Neural cell (in vitro differentiated cells): ENCODE measurements at regions not wholly inside any gene's neighbourhood (a gene's known extent, or its start where the extent isn't known, plus 50 kb on each side); places are given as distances from the start of the nearest gene placed in this dataset.

Source experiments
- H2AFZ ChIP-seq: fragments of 200-600, 300-800 bp; sonication (generic), shearing (Covaris generic); 2 replicates; pipeline ENCODE4 v1.6.0; 2014; ENCODE audit warnings: low read depth, mild to moderate bottlenecking, antibody characterized with exemption, low read length, moderate library complexity
- H3F3A ChIP-seq: fragments of 200-600 bp; shearing (Covaris generic); 2 replicates; pipeline ENCODE4 v1.6.1; 2016; ENCODE audit warnings: mild to moderate bottlenecking, moderate library complexity, mixed read lengths, antibody characterized with exemption, low read length; ENCODE audit not compliant: insufficient read depth, poor library complexity, severe bottlenecking
- H3K27ac ChIP-seq: fragments of 200-600, 300-800 bp; sonication (generic), shearing (Covaris generic); 2 replicates; pipeline ENCODE4 v1.5.1; 2014; ENCODE audit warnings: mild to moderate bottlenecking, low read length, moderate library complexity
- H3K27me3 ChIP-seq: fragments of 300-800, 200-600 bp; sonication (generic), shearing (Covaris generic); 2 replicates; pipeline ENCODE4 v1.6.0; 2014; ENCODE audit warnings: mild to moderate bottlenecking, low read depth, low read length, moderate library complexity; ENCODE audit not compliant: insufficient read depth
- H3K36me3 ChIP-seq: fragments of 300-800, 200-600 bp; sonication (generic), shearing (Covaris generic); 2 replicates; pipeline ENCODE4 v1.5.1; 2014; ENCODE audit warnings: mild to moderate bottlenecking, antibody characterized with exemption, low read length, moderate library complexity; ENCODE audit not compliant: insufficient read depth
- H3K4me2 ChIP-seq: fragments of 300-800, 200-600 bp; sonication (generic), shearing (Covaris generic); 2 replicates; pipeline ENCODE4 v1.6.0; 2014; ENCODE audit warnings: mild to moderate bottlenecking, low read length
- H3K4me3 ChIP-seq: fragments of 300-800, 200-600 bp; sonication (generic), shearing (Covaris generic); 2 replicates; pipeline ENCODE4 v1.5.1; 2014; ENCODE audit warnings: mild to moderate bottlenecking, low read length, moderate library complexity
- H3K79me2 ChIP-seq: fragments of 200-600 bp; shearing (Covaris generic); replicated peaks from 2 replicates; pipeline ENCODE4 v1.6.0; 2014; ENCODE audit warnings: mild to moderate bottlenecking, low read length, moderate library complexity; ENCODE audit not compliant: insufficient read depth
- H3K9ac ChIP-seq: fragments of 300-800, 200-600 bp; sonication (generic), shearing (Covaris generic); 2 replicates; pipeline ENCODE4 v1.6.1; 2016; ENCODE audit warnings: mild to moderate bottlenecking, low read length, mixed read lengths
- H3K9me2 ChIP-seq: fragments of 200-600 bp; shearing (Covaris generic); 2 replicates; pipeline ENCODE4 v1.6.1; 2016; ENCODE audit warnings: mild to moderate bottlenecking, low read length, mixed read lengths; ENCODE audit not compliant: insufficient read depth
- H3K9me3 ChIP-seq: fragments of 200-600, 300-800 bp; sonication (generic), shearing (Covaris generic); 2 replicates; pipeline ENCODE4 v1.6.1; 2016; ENCODE audit warnings: mild to moderate bottlenecking, mixed run types, low read length, moderate library complexity, mixed read lengths
- H4K20me1 ChIP-seq: fragments of 200-600 bp; shearing (Covaris generic); 2 replicates; pipeline ENCODE4 v1.6.1; 2016; ENCODE audit warnings: mild to moderate bottlenecking, mixed run types; ENCODE audit not compliant: insufficient read depth
- EP300 ChIP-seq: fragments of 450-650 bp; conservative IDR thresholded peaks from 2 replicates; pipeline ENCODE4 v1.6.1; 2014; ENCODE audit warnings: antibody characterized with exemption, mild to moderate bottlenecking, moderate library complexity; ENCODE audit not compliant: poor library complexity, severe bottlenecking
- EZH2 ChIP-seq: fragments of 200-600, 300-800 bp; shearing (Covaris generic), sonication (generic); IDR thresholded peaks from 2 replicates; pipeline ENCODE4 v1.6.1; 2014; ENCODE audit warnings: antibody characterized with exemption, low read length, borderline replicate concordance, mild to moderate bottlenecking; ENCODE audit not compliant: insufficient read depth, poor library complexity, severe bottlenecking
- MXI1 ChIP-seq: fragments of 450-650 bp; conservative IDR thresholded peaks from 2 replicates; pipeline ENCODE4 v1.6.1; 2014; ENCODE audit warnings: antibody characterized with exemption, mild to moderate bottlenecking; ENCODE audit not compliant: poor library complexity, severe bottlenecking
- POLR2AphosphoS5 ChIP-seq: IDR thresholded peaks from 2 replicates; pipeline ENCODE4 v1.6.1; 2012
- RAD21 ChIP-seq: fragments of 450-650 bp; conservative IDR thresholded peaks from 2 replicates; pipeline ENCODE4 v1.6.1; 2014; ENCODE audit warnings: antibody characterized with exemption, mild to moderate bottlenecking, moderate library complexity
- REST ChIP-seq: IDR thresholded peaks from 2 replicates; pipeline ENCODE4 v1.6.1; 2012; ENCODE audit warnings: borderline replicate concordance
- SMC3 ChIP-seq: fragments of 450-650 bp; conservative IDR thresholded peaks from 2 replicates; pipeline ENCODE4 v1.6.1; 2014; ENCODE audit warnings: antibody characterized with exemption, mild to moderate bottlenecking, moderate library complexity; ENCODE audit not compliant: poor library complexity
- TAF1 ChIP-seq: IDR thresholded peaks from 2 replicates; pipeline ENCODE4 v1.6.1; 2012; ENCODE audit warnings: low read depth
- TF ChIP-seq, protein P1 (sequence below): fragments of 450-650 bp; IDR thresholded peaks from 2 replicates; pipeline ENCODE4 v1.5.1; 2014; ENCODE audit warnings: antibody characterized with exemption, mild to moderate bottlenecking, moderate library complexity; ENCODE audit not compliant: poor library complexity, severe bottlenecking

- peaks cover 3% of the 10 kb centered on the region for H3K9me3 ChIP-seq
- no peak overlapping the region for H3K4me3 ChIP-seq
- no peak overlapping the region for H3K9ac ChIP-seq
- no peaks in the 10 kb centered on the region for H3K79me2 ChIP-seq
- H3K4me2 ChIP-seq: no peak overlapping the region
- no peaks in the 10 kb centered on the region for H3K36me3 ChIP-seq
- no peaks in the 10 kb centered on the region for H3K9me2 ChIP-seq
- no peaks in the 10 kb centered on the region for H4K20me1 ChIP-seq
- no peak overlapping the region for H3K27ac ChIP-seq
- TF ChIP-seq SMC3 (no peak), RAD21 (no peak)
- no peaks in the 10 kb centered on the region for H3K27me3 ChIP-seq
- no peak overlapping the region for H2AFZ ChIP-seq
- H3F3A ChIP-seq: no peaks in the 10 kb centered on the region
Measured at GRCh38 chr5:159712672-159713071, 203.6 kb upstream of the ADRA1B start.

- Histone ChIP-seq H3K79me2 (no peaks in the 10 kb centered on the region), H2AFZ (no peak overlapping the region), H3K9me3 (no peaks in the 10 kb centered on the region), H3K9me2 (no peaks in the 10 kb centered on the region), H3K36me3 (no peaks in the 10 kb centered on the region), H3K27me3 (no peaks in the 10 kb centered on the region), H4K20me1 (no peaks in the 10 kb centered on the region), H3K27ac (no peak overlapping the region), H3K4me3 (no peak overlapping the region), H3K4me2 (no peak overlapping the region), H3F3A (no peaks in the 10 kb centered on the region), H3K9ac (no peak overlapping the region)
- TF ChIP-seq POLR2AphosphoS5 (no peak), TAF1 (no peak), MXI1 (no peak), SMC3 (no peak), EZH2 (no peak)
- TF ChIP-seq, protein P1, sequence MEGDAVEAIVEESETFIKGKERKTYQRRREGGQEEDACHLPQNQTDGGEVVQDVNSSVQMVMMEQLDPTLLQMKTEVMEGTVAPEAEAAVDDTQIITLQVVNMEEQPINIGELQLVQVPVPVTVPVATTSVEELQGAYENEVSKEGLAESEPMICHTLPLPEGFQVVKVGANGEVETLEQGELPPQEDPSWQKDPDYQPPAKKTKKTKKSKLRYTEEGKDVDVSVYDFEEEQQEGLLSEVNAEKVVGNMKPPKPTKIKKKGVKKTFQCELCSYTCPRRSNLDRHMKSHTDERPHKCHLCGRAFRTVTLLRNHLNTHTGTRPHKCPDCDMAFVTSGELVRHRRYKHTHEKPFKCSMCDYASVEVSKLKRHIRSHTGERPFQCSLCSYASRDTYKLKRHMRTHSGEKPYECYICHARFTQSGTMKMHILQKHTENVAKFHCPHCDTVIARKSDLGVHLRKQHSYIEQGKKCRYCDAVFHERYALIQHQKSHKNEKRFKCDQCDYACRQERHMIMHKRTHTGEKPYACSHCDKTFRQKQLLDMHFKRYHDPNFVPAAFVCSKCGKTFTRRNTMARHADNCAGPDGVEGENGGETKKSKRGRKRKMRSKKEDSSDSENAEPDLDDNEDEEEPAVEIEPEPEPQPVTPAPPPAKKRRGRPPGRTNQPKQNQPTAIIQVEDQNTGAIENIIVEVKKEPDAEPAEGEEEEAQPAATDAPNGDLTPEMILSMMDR: no peak
Measured at GRCh38 chr5:159713254-159713653, 203.0 kb upstream of the ADRA1B start.

- H3F3A ChIP-seq: no peaks in the 10 kb centered on the region
- H3K9me2 ChIP-seq: no peaks in the 10 kb centered on the region
- no peak overlapping the region for H3K27ac ChIP-seq
- H2AFZ ChIP-seq: no peak overlapping the region
- H3K4me2 ChIP-seq: no peak overlapping the region
- H3K9me3 ChIP-seq: no peaks in the 10 kb centered on the region
- TF ChIP-seq EP300 (no peak), REST (no peak), EZH2 (no peak), TAF1 (no peak), POLR2AphosphoS5 (no peak), SMC3 (no peak), RAD21 (no peak), MXI1 (no peak)
- TF ChIP-seq, protein P1: no peak
- H4K20me1 ChIP-seq: no peaks in the 10 kb centered on the region
- H3K36me3 ChIP-seq: no peaks in the 10 kb centered on the region
- H3K9ac ChIP-seq: no peak overlapping the region
- H3K4me3 ChIP-seq: no peak overlapping the region
- no peaks in the 10 kb centered on the region for H3K79me2 ChIP-seq
- H3K27me3 ChIP-seq: no peaks in the 10 kb centered on the region
Measured at GRCh38 chr5:159713773-159714172, 202.5 kb upstream of the ADRA1B start.
